CD4-positive, alpha-beta memory T cell (primary cell): ENCODE measurements at regions not wholly inside any gene's neighbourhood (a gene's known extent, or its start where the extent isn't known, plus 50 kb on each side); places are given as distances from the start of the nearest gene placed in this dataset.

Source experiments
- CTCF ChIA-PET: fragments of 350-600 bp; sonication (Branson Sonifier 250); formaldehyde crosslinking; loops from one replicate; lab custom pipeline; 2021; ENCODE audit warnings: inconsistent platforms; ENCODE audit not compliant: partially characterized antibody; lab: Charles Lee
- POLR2A ChIA-PET: fragments of 350-600 bp; sonication (Branson Sonifier 250); formaldehyde crosslinking; loops from one replicate; lab custom pipeline; 2021; ENCODE audit not compliant: partially characterized antibody; lab: Charles Lee
- DNase-seq, 5 donors: peaks; one replicate each; pipeline versions ENCODE4 v3.0.0 to v3.0.0-alpha.2; 2020 to 2022; ENCODE audit warnings: mixed read lengths in 1 of 5
- H3K27ac ChIP-seq: one replicate; pipeline ENCODE4 v1.7.0; 2013; ENCODE audit warnings: low read depth, low read length
- H3K27me3 ChIP-seq: 2 replicates; pipeline ENCODE4 v1.7.0; 2013; ENCODE audit warnings: mild to moderate bottlenecking, low read length, moderate library complexity; ENCODE audit not compliant: insufficient read depth
- H3K36me3 ChIP-seq: 2 replicates; pipeline ENCODE4 v1.7.0; 2013; ENCODE audit warnings: mild to moderate bottlenecking, low read length, moderate library complexity; ENCODE audit not compliant: insufficient read depth
- H3K4me1 ChIP-seq: 2 replicates; pipeline ENCODE4 v1.7.0; 2013; ENCODE audit warnings: mild to moderate bottlenecking, low read length, moderate library complexity; ENCODE audit not compliant: insufficient read depth
- H3K4me3 ChIP-seq, 2 donors: one replicate each; pipeline ENCODE4 v1.7.0; 2013; ENCODE audit warnings: low read length in 2 of 2, mild to moderate bottlenecking in 1 of 2
- H3K9me3 ChIP-seq, 2 donors: one replicate each; pipeline ENCODE4 v1.7.0; 2013; ENCODE audit warnings: low read length in 2 of 2, control low read depth in 1 of 2; ENCODE audit not compliant: control insufficient read depth in 1 of 2
- H3K27ac Mint-ChIP-seq, 7 donors: one replicate each; pipeline ENCODE4 v1.8.0; 2020 to 2021; ENCODE audit warnings: mixed read lengths in 7 of 7, mild to moderate bottlenecking in 6 of 7, inconsistent platforms in 3 of 7, moderate library complexity in 3 of 7
- H3K27me3 Mint-ChIP-seq, 2 donors: one replicate each; pipeline ENCODE4 v1.8.0; 2020 to 2021; ENCODE audit warnings: mixed read lengths in 2 of 2
- H3K36me3 Mint-ChIP-seq, 2 donors: one replicate each; pipeline ENCODE4 v1.8.0; 2020 to 2021; ENCODE audit warnings: mixed read lengths in 2 of 2, inconsistent platforms in 1 of 2, mild to moderate bottlenecking in 1 of 2
- H3K4me1 Mint-ChIP-seq, 4 donors: one replicate each; pipeline ENCODE4 v1.8.0; 2020 to 2021; ENCODE audit warnings: mixed read lengths in 4 of 4, mild to moderate bottlenecking in 1 of 4
- H3K4me3 Mint-ChIP-seq, 8 donors: one replicate each; pipeline ENCODE4 v1.8.0; 2020 to 2021; ENCODE audit warnings: mixed read lengths in 8 of 8, mild to moderate bottlenecking in 7 of 8, moderate library complexity in 6 of 8, inconsistent platforms in 3 of 8
- H3K9me3 Mint-ChIP-seq, 8 donors: one replicate each; pipeline ENCODE4 v1.8.0; 2020 to 2021; ENCODE audit warnings: mixed read lengths in 8 of 8, mild to moderate bottlenecking in 5 of 8, inconsistent platforms in 3 of 8, moderate library complexity in 1 of 8
- intact Hi-C: fragments of 100-400 bp; cut with micrococcal nuclease; formaldehyde crosslinking; loops from one replicate; pipeline ENCODE4 v1.15.1; 2023

DNA sequence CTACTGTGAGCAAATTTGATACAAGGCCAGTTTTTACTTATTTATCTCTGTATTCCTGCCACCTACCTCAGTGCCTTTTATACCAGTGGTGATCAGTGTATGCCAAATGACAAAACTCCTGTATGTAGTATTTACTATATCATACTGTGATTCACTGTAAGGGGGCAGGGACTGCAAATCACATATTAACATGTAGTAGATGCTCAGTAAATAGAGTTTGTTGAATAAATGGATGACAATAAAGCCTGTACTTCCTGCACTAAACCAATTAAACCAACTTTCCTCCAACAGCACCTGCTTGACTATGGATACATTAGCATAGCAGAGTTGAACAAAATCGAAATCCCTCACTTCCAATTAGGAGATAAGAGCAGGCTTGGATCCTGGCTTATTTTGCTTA lies 73.3 kb upstream of the C1orf87 start:
- no peak overlapping the region for H3K27ac Mint-ChIP-seq
- CTCF ChIA-PET, result no interaction called here
- intact Hi-C loops, result no loop called here
- peaks cover 0 to 5% of the 10 kb centered on the region in 2 donors for H3K27me3 Mint-ChIP-seq
- DNase-seq, result no peak
- no peaks in the 10 kb centered on the region for H3K4me1 ChIP-seq
- H3K4me3 Mint-ChIP-seq, result no peak overlapping the region
- H3K27me3 ChIP-seq, result no peaks in the 10 kb centered on the region
- H3K36me3 ChIP-seq, result no peaks in the 10 kb centered on the region
- H3K4me1 Mint-ChIP-seq, result no peaks in the 10 kb centered on the region
- peaks cover 0 to 3% (median 0%) of the 10 kb centered on the region in 8 donors for H3K9me3 Mint-ChIP-seq
- POLR2A ChIA-PET, result no interaction called here
- no peak overlapping the region for H3K4me3 ChIP-seq
- no peak overlapping the region for H3K27ac ChIP-seq
- no peaks in the 10 kb centered on the region for H3K36me3 Mint-ChIP-seq
- no peaks in the 10 kb centered on the region for H3K9me3 ChIP-seq

DNA sequence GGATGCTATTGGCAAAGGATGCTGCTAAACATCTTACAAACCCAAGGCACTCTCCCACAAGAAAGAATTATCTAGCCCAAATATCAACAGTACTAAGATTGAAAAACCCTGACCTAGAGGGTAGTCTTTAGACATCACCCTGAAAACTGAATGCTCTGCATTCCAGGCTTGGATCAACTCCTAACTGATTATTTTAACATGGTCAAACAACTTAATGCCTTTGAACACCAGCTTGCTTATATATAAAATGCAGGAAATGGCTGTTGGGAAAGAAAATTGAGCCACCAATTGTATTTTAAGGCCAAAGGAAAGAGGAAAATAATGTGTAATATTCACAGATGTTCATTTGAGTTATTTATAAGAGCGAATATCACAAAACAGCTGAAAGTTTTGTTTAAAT lies 72.2 kb upstream of the C1orf87 start:
- Histone ChIP-seq H3K4me1 (no peaks in the 10 kb centered on the region), H3K4me3 (no peak overlapping the region), H3K27me3 (no peaks in the 10 kb centered on the region), H3K36me3 (no peaks in the 10 kb centered on the region), H3K27ac (no peak overlapping the region), H3K9me3 (no peaks in the 10 kb centered on the region)
- Mint-ChIP-seq H3K4me3 (no peak overlapping the region), H3K27me3 (peaks cover 0 to 3% of the 10 kb centered on the region in 2 donors), H3K36me3 (no peaks in the 10 kb centered on the region), H3K27ac (no peak overlapping the region), H3K9me3 (no peaks in the 10 kb centered on the region), H3K4me1 (no peaks in the 10 kb centered on the region)
- CTCF ChIA-PET, result no interaction called here
- no peak for DNase-seq
- intact Hi-C loops, result no loop called here
- POLR2A ChIA-PET, result no interaction called here

DNA sequence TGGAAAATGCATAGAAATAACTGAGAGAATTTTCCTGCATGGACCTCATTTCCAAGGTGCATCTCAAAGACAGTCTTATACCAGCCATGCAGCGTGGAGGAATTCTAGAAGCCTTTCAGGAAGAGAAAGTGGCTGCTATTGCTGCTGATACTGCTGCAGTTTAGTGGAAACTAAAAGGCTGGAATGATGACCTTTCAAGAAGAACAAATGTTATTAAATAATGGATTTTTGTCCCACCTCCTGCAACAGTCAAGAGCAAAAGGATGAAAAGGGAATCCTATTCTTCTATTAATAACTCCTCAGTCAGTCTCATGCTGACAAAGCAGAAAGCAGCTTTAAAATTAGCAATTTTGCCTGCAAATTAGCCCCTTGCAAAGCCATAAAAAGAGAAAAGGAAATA lies 68.2 kb upstream of the C1orf87 start:
- H3K27ac ChIP-seq, result no peak overlapping the region
- Mint-ChIP-seq H3K4me3 (no peak overlapping the region), H3K9me3 (peaks cover 0 to 3% (median 0%) of the 10 kb centered on the region in 8 donors), H3K27me3 (peaks cover 0 to 5% of the 10 kb centered on the region in 2 donors), H3K36me3 (no peaks in the 10 kb centered on the region), H3K4me1 (no peaks in the 10 kb centered on the region), H3K27ac (no peak overlapping the region)
- no peaks in the 10 kb centered on the region for H3K27me3 ChIP-seq
- POLR2A ChIA-PET, result no interaction called here
- DNase-seq, result no peak
- H3K36me3 ChIP-seq, result no peaks in the 10 kb centered on the region
- CTCF ChIA-PET, result no interaction called here
- no peaks in the 10 kb centered on the region for H3K9me3 ChIP-seq
- H3K4me1 ChIP-seq, result no peaks in the 10 kb centered on the region
- H3K4me3 ChIP-seq, result no peak overlapping the region
- intact Hi-C loops, result no loop called here

DNA sequence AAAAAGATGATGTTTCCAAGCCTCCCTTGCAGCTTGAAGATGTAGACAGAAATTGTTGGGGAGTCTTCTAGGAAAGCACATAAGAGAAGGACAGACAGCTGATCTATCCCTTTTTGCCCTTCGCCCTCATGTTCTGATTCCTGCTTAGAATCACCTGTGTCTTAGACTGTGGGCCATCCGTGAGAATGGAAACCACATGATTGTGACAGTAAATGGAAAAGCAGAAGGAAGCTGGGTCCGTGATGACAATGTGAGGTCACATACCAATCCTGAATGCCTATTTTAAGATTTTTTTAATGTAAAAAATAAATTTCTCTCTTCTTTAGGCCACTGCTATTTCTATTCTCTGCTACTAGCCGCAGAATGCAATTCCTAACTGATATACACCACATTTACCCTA lies 67.7 kb upstream of the C1orf87 start:
- H3K27me3 ChIP-seq, result no peaks in the 10 kb centered on the region
- H3K4me3 Mint-ChIP-seq, result no peak overlapping the region
- CTCF ChIA-PET, result no interaction called here
- no peaks in the 10 kb centered on the region for H3K36me3 ChIP-seq
- no peaks in the 10 kb centered on the region for H3K9me3 ChIP-seq
- no peaks in the 10 kb centered on the region for H3K4me1 ChIP-seq
- H3K27ac ChIP-seq, result no peak overlapping the region
- H3K4me1 Mint-ChIP-seq, result no peaks in the 10 kb centered on the region
- H3K4me3 ChIP-seq, result no peak overlapping the region
- no peak overlapping the region for H3K27ac Mint-ChIP-seq
- intact Hi-C loops, result no loop called here
- peaks cover 0 to 3% (median 0%) of the 10 kb centered on the region in 8 donors for H3K9me3 Mint-ChIP-seq
- no peaks in the 10 kb centered on the region for H3K36me3 Mint-ChIP-seq
- no peak for DNase-seq
- peaks cover 0 to 5% of the 10 kb centered on the region in 2 donors for H3K27me3 Mint-ChIP-seq
- POLR2A ChIA-PET, result no interaction called here

DNA sequence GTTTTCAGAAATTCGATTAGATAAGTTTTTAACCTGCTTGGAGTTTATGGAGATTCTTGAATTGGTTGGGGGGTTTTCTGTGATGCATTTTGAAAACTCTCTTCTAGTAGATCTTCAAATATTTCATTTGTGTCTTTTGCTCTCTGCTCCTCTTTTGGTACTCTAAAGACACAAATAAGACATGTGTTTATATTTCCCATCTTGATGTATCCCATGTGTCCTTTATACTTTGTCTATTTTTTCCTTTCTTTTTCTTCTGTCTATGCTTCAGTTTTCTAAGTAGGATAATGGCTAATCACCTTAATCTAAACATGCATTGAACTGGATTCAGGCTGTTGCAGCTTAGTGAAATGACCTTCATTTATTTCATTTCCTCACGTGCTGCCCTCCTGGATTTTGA lies 63.8 kb upstream of the C1orf87 start:
- intact Hi-C loops, result no loop called here
- no peak overlapping the region for H3K27ac ChIP-seq
- H3K9me3 ChIP-seq, result no peaks in the 10 kb centered on the region
- Mint-ChIP-seq H3K27me3 (peaks cover 0 to 3% of the 10 kb centered on the region in 2 donors), H3K27ac (no peak overlapping the region), H3K4me3 (no peak overlapping the region), H3K36me3 (no peaks in the 10 kb centered on the region), H3K9me3 (peaks cover 0 to 3% (median 0%) of the 10 kb centered on the region in 8 donors), H3K4me1 (peaks cover 0 to 9% (median 2%) of the 10 kb centered on the region in 4 donors)
- no peaks in the 10 kb centered on the region for H3K27me3 ChIP-seq
- ChIA-PET CTCF (no interaction called here), POLR2A (no interaction called here)
- H3K4me3 ChIP-seq, result no peak overlapping the region
- DNase-seq, result no peak
- H3K36me3 ChIP-seq, result no peaks in the 10 kb centered on the region
- H3K4me1 ChIP-seq, result no peaks in the 10 kb centered on the region

GRCh38 chr1:60136395-60136794 lies 62.8 kb upstream of the C1orf87 start:
- no peaks in the 10 kb centered on the region for H3K36me3 Mint-ChIP-seq
- Histone ChIP-seq H3K27me3 (no peaks in the 10 kb centered on the region), H3K9me3 (no peaks in the 10 kb centered on the region), H3K36me3 (no peaks in the 10 kb centered on the region), H3K4me3 (no peak overlapping the region), H3K4me1 (no peaks in the 10 kb centered on the region), H3K27ac (no peak overlapping the region)
- ChIA-PET CTCF (no interaction called here), POLR2A (no interaction called here)
- no peak overlapping the region for H3K4me3 Mint-ChIP-seq
- H3K27ac Mint-ChIP-seq, result no peak overlapping the region
- H3K27me3 Mint-ChIP-seq, result peaks cover 0 to 3% of the 10 kb centered on the region in 2 donors
- no peak for DNase-seq
- H3K9me3 Mint-ChIP-seq, result peaks cover 0 to 3% (median 0%) of the 10 kb centered on the region in 8 donors
- intact Hi-C loops, result no loop called here
- peaks cover 0 to 9% (median 2%) of the 10 kb centered on the region in 4 donors for H3K4me1 Mint-ChIP-seq

DNA sequence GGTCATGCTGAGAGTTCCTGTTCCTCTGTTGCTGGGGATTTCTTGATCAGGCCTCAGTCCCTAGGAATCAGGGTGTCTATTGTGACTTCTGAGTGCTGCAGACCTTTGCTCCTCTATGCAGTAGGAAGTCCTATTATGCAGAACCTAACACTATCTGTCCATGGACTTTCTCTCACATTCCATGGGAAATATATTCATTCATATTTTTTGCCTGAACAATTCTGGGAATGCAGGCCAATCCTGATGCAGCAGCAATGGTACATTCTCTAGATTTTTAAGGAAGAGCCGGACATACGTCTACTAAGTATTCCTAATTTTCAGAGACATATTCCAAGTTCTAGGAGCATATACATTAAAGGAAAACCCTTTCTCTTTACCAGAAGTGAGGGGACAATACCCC lies 61.1 kb upstream of the C1orf87 start:
- CTCF ChIA-PET, result no interaction called here
- Mint-ChIP-seq H3K4me3 (no peak overlapping the region), H3K27me3 (no peaks in the 10 kb centered on the region), H3K27ac (no peak overlapping the region), H3K9me3 (no peaks in the 10 kb centered on the region), H3K36me3 (no peaks in the 10 kb centered on the region), H3K4me1 (peaks cover 0 to 9% (median 2%) of the 10 kb centered on the region in 4 donors)
- POLR2A ChIA-PET, result no interaction called here
- intact Hi-C loops, result no loop called here
- Histone ChIP-seq H3K4me1 (no peaks in the 10 kb centered on the region), H3K27me3 (no peaks in the 10 kb centered on the region), H3K36me3 (no peaks in the 10 kb centered on the region), H3K27ac (no peak overlapping the region), H3K9me3 (no peaks in the 10 kb centered on the region), H3K4me3 (no peak overlapping the region)
- no peak for DNase-seq

GRCh38 chr1:60133848-60134247 lies 60.3 kb upstream of the C1orf87 start:
- Histone ChIP-seq H3K27ac (no peak overlapping the region), H3K4me1 (no peaks in the 10 kb centered on the region), H3K4me3 (no peak overlapping the region), H3K36me3 (no peaks in the 10 kb centered on the region), H3K9me3 (no peaks in the 10 kb centered on the region), H3K27me3 (no peaks in the 10 kb centered on the region)
- no peak overlapping the region for H3K27ac Mint-ChIP-seq
- no peak for DNase-seq
- no peak overlapping the region for H3K4me3 Mint-ChIP-seq
- H3K27me3 Mint-ChIP-seq, result no peaks in the 10 kb centered on the region
- no peaks in the 10 kb centered on the region for H3K36me3 Mint-ChIP-seq
- CTCF ChIA-PET, result no interaction called here
- no peaks in the 10 kb centered on the region for H3K9me3 Mint-ChIP-seq
- peaks cover 0 to 9% (median 2%) of the 10 kb centered on the region in 4 donors for H3K4me1 Mint-ChIP-seq
- intact Hi-C loops, result no loop called here
- POLR2A ChIA-PET, result no interaction called here
